Astrocyte (in vitro differentiated cells and primary cell): ENCODE measurements at regions not wholly inside any gene's neighbourhood (a gene's known extent, or its start where the extent isn't known, plus 50 kb on each side); places are given as distances from the start of the nearest gene placed in this dataset.

Experiments used
- EZH2 ChIP-seq: IDR thresholded peaks from 2 replicates; pipeline ENCODE4 v1.6.1; 2012; ENCODE audit warnings: mild to moderate bottlenecking, low read length, inconsistent platforms; ENCODE audit not compliant: insufficient read depth
- TF ChIP-seq, protein P1 (sequence below): IDR thresholded peaks from 2 replicates; pipeline ENCODE4 v1.5.1; 2011; ENCODE audit warnings: low read depth, mild to moderate bottlenecking, inconsistent platforms, low read length, moderate library complexity; ENCODE audit not compliant: insufficient read depth

DNA sequence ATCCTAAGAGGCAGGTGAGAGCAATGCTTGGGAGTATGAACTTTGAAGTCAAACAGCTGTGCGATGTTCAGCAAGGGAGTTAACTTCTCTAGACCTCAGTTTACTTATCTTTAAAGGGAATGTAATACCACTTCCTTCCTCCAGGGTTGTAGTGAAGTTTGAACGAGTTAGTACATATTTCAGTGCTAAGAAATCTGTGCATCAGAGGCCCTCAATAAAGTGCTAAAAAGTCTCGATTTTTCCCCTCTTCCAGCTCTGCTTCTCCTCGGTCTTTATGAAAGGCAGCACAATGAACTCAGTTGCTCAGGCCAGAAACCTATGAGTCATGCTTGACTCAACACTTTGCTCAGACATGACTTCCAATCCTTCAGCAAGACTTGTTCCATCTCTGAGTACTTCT lies 418.9 kb downstream of the MDFIC start:
- TF ChIP-seq, protein P1, sequence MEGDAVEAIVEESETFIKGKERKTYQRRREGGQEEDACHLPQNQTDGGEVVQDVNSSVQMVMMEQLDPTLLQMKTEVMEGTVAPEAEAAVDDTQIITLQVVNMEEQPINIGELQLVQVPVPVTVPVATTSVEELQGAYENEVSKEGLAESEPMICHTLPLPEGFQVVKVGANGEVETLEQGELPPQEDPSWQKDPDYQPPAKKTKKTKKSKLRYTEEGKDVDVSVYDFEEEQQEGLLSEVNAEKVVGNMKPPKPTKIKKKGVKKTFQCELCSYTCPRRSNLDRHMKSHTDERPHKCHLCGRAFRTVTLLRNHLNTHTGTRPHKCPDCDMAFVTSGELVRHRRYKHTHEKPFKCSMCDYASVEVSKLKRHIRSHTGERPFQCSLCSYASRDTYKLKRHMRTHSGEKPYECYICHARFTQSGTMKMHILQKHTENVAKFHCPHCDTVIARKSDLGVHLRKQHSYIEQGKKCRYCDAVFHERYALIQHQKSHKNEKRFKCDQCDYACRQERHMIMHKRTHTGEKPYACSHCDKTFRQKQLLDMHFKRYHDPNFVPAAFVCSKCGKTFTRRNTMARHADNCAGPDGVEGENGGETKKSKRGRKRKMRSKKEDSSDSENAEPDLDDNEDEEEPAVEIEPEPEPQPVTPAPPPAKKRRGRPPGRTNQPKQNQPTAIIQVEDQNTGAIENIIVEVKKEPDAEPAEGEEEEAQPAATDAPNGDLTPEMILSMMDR: peak; percentile 29
- no peak for TF ChIP-seq EZH2
